Thyroid gland (tissue), 4 donors: ENCODE measurements at regions not wholly inside any gene's neighbourhood (a gene's known extent, or its start where the extent isn't known, plus 50 kb on each side); places are given as distances from the start of the nearest gene placed in this dataset.

ENCODE experiments used
- POLR2A ChIP-seq, 2 donors: fragments of 450-650 bp; IDR thresholded peaks; one replicate each; pipeline ENCODE4 v1.6.1; 2017; ENCODE audit warnings: antibody characterized with exemption in 2 of 2, mild to moderate bottlenecking in 2 of 2, moderate library complexity in 1 of 2
- TF ChIP-seq, protein P1 (sequence below), 6 experiments: fragments of 200-600 bp in 3 of 6; fragments of 450-650 bp in 3 of 6; sonication (generic) in 3 of 6; IDR thresholded peaks; one replicate each; pipeline ENCODE4 v1.5.1; 2016 to 2019; ENCODE audit warnings: antibody characterized with exemption in 6 of 6, mild to moderate bottlenecking in 2 of 6, inconsistent platforms in 1 of 6, moderate library complexity in 1 of 6

DNA sequence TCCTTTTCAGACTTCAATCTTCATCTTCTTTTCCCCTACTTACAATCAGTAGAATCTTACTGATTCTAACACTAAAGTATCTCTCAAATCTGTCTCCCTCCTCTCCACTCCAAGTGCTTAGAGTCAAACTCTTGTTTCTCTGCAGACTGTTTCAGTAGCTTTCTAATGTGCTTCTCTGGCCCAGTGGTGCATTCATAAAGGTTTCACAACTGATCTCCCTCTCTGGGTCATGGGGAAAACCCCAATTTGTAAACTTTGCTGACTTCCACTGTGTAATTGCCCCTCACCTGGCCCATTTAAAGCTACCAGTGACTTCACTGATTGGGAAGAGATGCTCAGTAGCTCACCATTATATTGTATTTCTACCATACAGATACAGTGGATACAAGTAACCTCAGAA is 183.6 kb downstream of the FAXC start:
- TF ChIP-seq, protein P1, sequence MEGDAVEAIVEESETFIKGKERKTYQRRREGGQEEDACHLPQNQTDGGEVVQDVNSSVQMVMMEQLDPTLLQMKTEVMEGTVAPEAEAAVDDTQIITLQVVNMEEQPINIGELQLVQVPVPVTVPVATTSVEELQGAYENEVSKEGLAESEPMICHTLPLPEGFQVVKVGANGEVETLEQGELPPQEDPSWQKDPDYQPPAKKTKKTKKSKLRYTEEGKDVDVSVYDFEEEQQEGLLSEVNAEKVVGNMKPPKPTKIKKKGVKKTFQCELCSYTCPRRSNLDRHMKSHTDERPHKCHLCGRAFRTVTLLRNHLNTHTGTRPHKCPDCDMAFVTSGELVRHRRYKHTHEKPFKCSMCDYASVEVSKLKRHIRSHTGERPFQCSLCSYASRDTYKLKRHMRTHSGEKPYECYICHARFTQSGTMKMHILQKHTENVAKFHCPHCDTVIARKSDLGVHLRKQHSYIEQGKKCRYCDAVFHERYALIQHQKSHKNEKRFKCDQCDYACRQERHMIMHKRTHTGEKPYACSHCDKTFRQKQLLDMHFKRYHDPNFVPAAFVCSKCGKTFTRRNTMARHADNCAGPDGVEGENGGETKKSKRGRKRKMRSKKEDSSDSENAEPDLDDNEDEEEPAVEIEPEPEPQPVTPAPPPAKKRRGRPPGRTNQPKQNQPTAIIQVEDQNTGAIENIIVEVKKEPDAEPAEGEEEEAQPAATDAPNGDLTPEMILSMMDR (IDR thresholded peaks at IDR 0.05), result no peak
- TF ChIP-seq POLR2A (IDR thresholded peaks at IDR 0.05), result no peak
